ENCODE measurements at regions not wholly inside any gene's neighbourhood (a gene's known extent, or its start where the extent isn't known, plus 50 kb on each side); places are given as distances from the start of the nearest gene placed in this dataset.

DNA sequence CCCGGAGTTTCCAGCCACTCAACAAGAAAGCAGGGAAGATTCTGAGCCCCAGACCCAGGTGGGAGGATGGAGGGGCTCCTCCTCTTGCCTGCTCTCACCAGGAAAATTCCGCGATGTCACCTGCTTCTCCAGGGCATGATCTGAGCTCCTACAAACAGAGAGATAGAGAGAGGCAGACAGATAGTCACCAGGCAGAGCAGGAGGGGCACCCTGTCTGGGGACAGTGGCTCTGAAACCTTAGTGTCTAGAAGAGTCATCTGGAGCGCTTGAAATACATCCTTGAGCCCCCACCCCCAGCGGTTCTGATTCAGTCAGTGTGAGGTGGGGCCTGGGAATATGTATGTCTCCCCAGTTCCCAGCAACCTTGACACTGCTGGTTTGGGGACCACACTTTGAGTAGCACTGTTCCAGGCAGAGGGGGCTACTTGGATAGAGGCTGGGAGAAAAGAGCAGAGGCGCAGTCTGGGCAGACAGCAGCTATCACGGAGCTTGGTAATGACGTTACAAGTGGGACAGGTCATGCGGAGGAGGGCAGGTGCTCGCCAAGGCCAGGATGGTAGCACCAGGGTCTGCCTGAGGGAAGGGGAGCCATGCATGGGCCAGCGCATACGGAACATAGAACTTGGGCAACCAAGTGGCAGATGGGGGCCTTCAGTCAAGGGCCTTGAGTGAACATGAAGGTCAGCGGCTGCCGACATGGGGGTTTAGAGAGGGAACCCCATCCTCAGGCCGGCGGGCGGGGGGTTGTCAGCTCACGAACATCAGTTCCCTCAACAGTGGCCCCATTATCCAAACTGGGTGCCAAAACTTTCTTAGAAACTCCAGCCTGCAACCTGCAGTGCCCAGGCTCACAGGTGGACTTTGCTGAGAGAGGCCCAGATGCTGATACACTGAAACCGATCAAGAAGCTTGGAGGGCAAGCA is 60.9 kb upstream of the MYEOV start:
- TF ChIP-seq, protein P1, sequence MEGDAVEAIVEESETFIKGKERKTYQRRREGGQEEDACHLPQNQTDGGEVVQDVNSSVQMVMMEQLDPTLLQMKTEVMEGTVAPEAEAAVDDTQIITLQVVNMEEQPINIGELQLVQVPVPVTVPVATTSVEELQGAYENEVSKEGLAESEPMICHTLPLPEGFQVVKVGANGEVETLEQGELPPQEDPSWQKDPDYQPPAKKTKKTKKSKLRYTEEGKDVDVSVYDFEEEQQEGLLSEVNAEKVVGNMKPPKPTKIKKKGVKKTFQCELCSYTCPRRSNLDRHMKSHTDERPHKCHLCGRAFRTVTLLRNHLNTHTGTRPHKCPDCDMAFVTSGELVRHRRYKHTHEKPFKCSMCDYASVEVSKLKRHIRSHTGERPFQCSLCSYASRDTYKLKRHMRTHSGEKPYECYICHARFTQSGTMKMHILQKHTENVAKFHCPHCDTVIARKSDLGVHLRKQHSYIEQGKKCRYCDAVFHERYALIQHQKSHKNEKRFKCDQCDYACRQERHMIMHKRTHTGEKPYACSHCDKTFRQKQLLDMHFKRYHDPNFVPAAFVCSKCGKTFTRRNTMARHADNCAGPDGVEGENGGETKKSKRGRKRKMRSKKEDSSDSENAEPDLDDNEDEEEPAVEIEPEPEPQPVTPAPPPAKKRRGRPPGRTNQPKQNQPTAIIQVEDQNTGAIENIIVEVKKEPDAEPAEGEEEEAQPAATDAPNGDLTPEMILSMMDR (IDR thresholded peaks at IDR 0.05): no peak
- TF ChIP-seq POLR2A (IDR thresholded peaks at IDR 0.05): no peak
